Activated CD4-positive, alpha-beta memory T cell treated with anti-CD3 and anti-CD28 coated beads, Interleukin-2, amount 10 ng/mL, durations not matched to agents 7 days and 5 days (primary cell): ENCODE measurements at regions not wholly inside any gene's neighbourhood (a gene's known extent, or its start where the extent isn't known, plus 50 kb on each side); places are given as distances from the start of the nearest gene placed in this dataset.
A peak's percentile ranks its signal among the peaks of the same experiment; 100 is the strongest.

ENCODE experiments used
- CTCF ChIA-PET: fragments of 350-600 bp; sonication (Branson Sonifier 250); formaldehyde crosslinking; loops from one replicate; lab custom pipeline; 2021; ENCODE audit warnings: antibody characterized with exemption, inconsistent platforms; lab: Charles Lee
- POLR2A ChIA-PET: fragments of 350-600 bp; sonication (Branson Sonifier 250); formaldehyde crosslinking; loops from one replicate; lab custom pipeline; 2021; ENCODE audit warnings: antibody characterized with exemption; lab: Charles Lee
- DNase-seq: peaks from one replicate; pipeline ENCODE4 v3.0.0-alpha.2; 2020
- H3K27ac Mint-ChIP-seq: one replicate; pipeline ENCODE4 v1.8.0; 2021; ENCODE audit warnings: mild to moderate bottlenecking, mixed read lengths
- H3K27me3 Mint-ChIP-seq: one replicate; pipeline ENCODE4 v1.8.0; 2021; ENCODE audit warnings: mixed read lengths
- H3K36me3 Mint-ChIP-seq: one replicate; pipeline ENCODE4 v1.8.0; 2021; ENCODE audit warnings: low read depth, mixed read lengths
- H3K4me1 Mint-ChIP-seq: one replicate; pipeline ENCODE4 v1.8.0; 2021; ENCODE audit warnings: mixed read lengths
- H3K4me3 Mint-ChIP-seq: one replicate; pipeline ENCODE4 v1.8.0; 2021; ENCODE audit warnings: mild to moderate bottlenecking, mixed read lengths
- H3K9me3 Mint-ChIP-seq: one replicate; pipeline ENCODE4 v1.8.0; 2021; ENCODE audit warnings: mixed read lengths

GRCh38 chr21:15498455-15498854 lies 231.3 kb upstream of the USP25 start:
- H3K4me3 Mint-ChIP-seq = no peak overlapping the region
- POLR2A ChIA-PET = no interaction called here
- no peaks in the 10 kb centered on the region for H3K4me1 Mint-ChIP-seq
- H3K27ac Mint-ChIP-seq = no peak overlapping the region
- CTCF ChIA-PET = no interaction called here
- no peak for DNase-seq
- no peaks in the 10 kb centered on the region for H3K9me3 Mint-ChIP-seq
- H3K36me3 Mint-ChIP-seq = no peaks in the 10 kb centered on the region
- H3K27me3 Mint-ChIP-seq = no peaks in the 10 kb centered on the region

- Mint-ChIP-seq H3K4me3 (no peak overlapping the region), H3K9me3 (no peaks in the 10 kb centered on the region), H3K27me3 (no peaks in the 10 kb centered on the region), H3K36me3 (no peaks in the 10 kb centered on the region), H3K27ac (no peak overlapping the region), H3K4me1 (no peaks in the 10 kb centered on the region)
- DNase-seq = no peak
- ChIA-PET POLR2A (no interaction called here), CTCF (no interaction called here)
These were observed 223.7 kb upstream of the USP25 start for GRCh38 chr21:15506086-15506485.

- H3K36me3 Mint-ChIP-seq = no peaks in the 10 kb centered on the region
- no peak overlapping the region for H3K4me3 Mint-ChIP-seq
- ChIA-PET CTCF (no interaction called here), POLR2A (no interaction called here)
- no peaks in the 10 kb centered on the region for H3K4me1 Mint-ChIP-seq
- H3K27me3 Mint-ChIP-seq = no peaks in the 10 kb centered on the region
- no peaks in the 10 kb centered on the region for H3K9me3 Mint-ChIP-seq
- H3K27ac Mint-ChIP-seq = no peak overlapping the region
- no peak for DNase-seq
These were observed 221.2 kb upstream of the USP25 start for GRCh38 chr21:15508554-15508953.

GRCh38 chr21:15514073-15514946 lies 215.5 kb upstream of the USP25 start:
- Mint-ChIP-seq H3K36me3 (no peaks in the 10 kb centered on the region), H3K4me1 (peaks cover 14% of the 10 kb centered on the region), H3K27me3 (no peaks in the 10 kb centered on the region), H3K27ac (peak overlapping the region; percentile 63), H3K4me3 (no peak overlapping the region), H3K9me3 (peaks cover 3% of the 10 kb centered on the region)
- CTCF ChIA-PET = no interaction called here
- DNase-seq = peak; percentile 55
- POLR2A ChIA-PET = no interaction called here

- POLR2A ChIA-PET = no interaction called here
- no peak for DNase-seq
- H3K27ac Mint-ChIP-seq = no peak overlapping the region
- H3K4me3 Mint-ChIP-seq = no peak overlapping the region
- peaks cover 14% of the 10 kb centered on the region for H3K4me1 Mint-ChIP-seq
- H3K9me3 Mint-ChIP-seq = peaks cover 3% of the 10 kb centered on the region
- H3K27me3 Mint-ChIP-seq = no peaks in the 10 kb centered on the region
- H3K36me3 Mint-ChIP-seq = no peaks in the 10 kb centered on the region
- CTCF ChIA-PET = interaction anchor here (1.7 kb wide), 1 partner anchor 33 kb away, joined by 5 read pairs; no protein-coding TSS in a partner anchor
These were observed 213.9 kb upstream of the USP25 start for GRCh38 chr21:15515908-15516307.

GRCh38 chr21:15517394-15517793 lies 212.4 kb upstream of the USP25 start:
- H3K4me1 Mint-ChIP-seq = peaks cover 14% of the 10 kb centered on the region
- DNase-seq = no peak
- H3K27me3 Mint-ChIP-seq = no peaks in the 10 kb centered on the region
- POLR2A ChIA-PET = no interaction called here
- CTCF ChIA-PET = no interaction called here
- H3K36me3 Mint-ChIP-seq = no peaks in the 10 kb centered on the region
- H3K4me3 Mint-ChIP-seq = no peak overlapping the region
- H3K9me3 Mint-ChIP-seq = peaks cover 3% of the 10 kb centered on the region
- no peak overlapping the region for H3K27ac Mint-ChIP-seq

GRCh38 chr21:15520811-15521643 lies 208.8 kb upstream of the USP25 start:
- peaks cover 3% of the 10 kb centered on the region for H3K9me3 Mint-ChIP-seq
- POLR2A ChIA-PET = interaction anchor here (1.1 kb wide), 1 partner anchor 9 kb away, joined by 3 read pairs; no protein-coding TSS in a partner anchor

GRCh38 chr21:15521644-15522001 lies 208.2 kb upstream of the USP25 start:
- Mint-ChIP-seq H3K4me3 (no peak overlapping the region), H3K4me1 (no peaks in the 10 kb centered on the region), H3K27ac (no peak overlapping the region), H3K27me3 (no peaks in the 10 kb centered on the region), H3K36me3 (no peaks in the 10 kb centered on the region), H3K9me3 (peaks cover 3% of the 10 kb centered on the region)
- no peak for DNase-seq
- CTCF ChIA-PET = no interaction called here
- POLR2A ChIA-PET = interaction anchor here (0.5 to 1.1 kb wide), 2 partner anchors 9 to 1314 kb away, joined by 3 read pairs; no protein-coding TSS in a partner anchor

More at GRCh38 chr21:15520811-15521643, 208.8 kb upstream of the USP25 start:
- Mint-ChIP-seq H3K4me1 (no peaks in the 10 kb centered on the region), H3K36me3 (no peaks in the 10 kb centered on the region), H3K27ac (no peak overlapping the region), H3K4me3 (no peak overlapping the region), H3K27me3 (no peaks in the 10 kb centered on the region)
- no peak for DNase-seq
- CTCF ChIA-PET = no interaction called here

- H3K27me3 Mint-ChIP-seq = no peaks in the 10 kb centered on the region
- POLR2A ChIA-PET = interaction anchor here (0.5 kb wide), 1 partner anchor 1315 kb away, joined by 3 read pairs; no protein-coding TSS in a partner anchor
- H3K4me3 Mint-ChIP-seq = no peak overlapping the region
- peaks cover 2% of the 10 kb centered on the region for H3K4me1 Mint-ChIP-seq
- no peaks in the 10 kb centered on the region for H3K36me3 Mint-ChIP-seq
- no peak for DNase-seq
- peaks cover 3% of the 10 kb centered on the region for H3K9me3 Mint-ChIP-seq
- CTCF ChIA-PET = no interaction called here
- H3K27ac Mint-ChIP-seq = no peak overlapping the region
These were observed 207.6 kb upstream of the USP25 start for GRCh38 chr21:15522148-15522547.

- no peaks in the 10 kb centered on the region for H3K27me3 Mint-ChIP-seq
- CTCF ChIA-PET = no interaction called here
- no peaks in the 10 kb centered on the region for H3K9me3 Mint-ChIP-seq
- POLR2A ChIA-PET = interaction anchor here (1.2 kb wide), 1 partner anchor 10 kb away, joined by 4 read pairs; no protein-coding TSS in a partner anchor
- no peak overlapping the region for H3K4me3 Mint-ChIP-seq
- H3K27ac Mint-ChIP-seq = no peak overlapping the region
- H3K4me1 Mint-ChIP-seq = peaks cover 2% of the 10 kb centered on the region
- no peaks in the 10 kb centered on the region for H3K36me3 Mint-ChIP-seq
- DNase-seq = no peak
These were observed 204.9 kb upstream of the USP25 start for GRCh38 chr21:15524855-15525254.

- ChIA-PET CTCF (no interaction called here), POLR2A (no interaction called here)
- no peaks in the 10 kb centered on the region for H3K9me3 Mint-ChIP-seq
These were observed 203.0 kb upstream of the USP25 start for GRCh38 chr21:15526798-15527197.

GRCh38 chr21:15528346-15528745 lies 201.4 kb upstream of the USP25 start:
- H3K36me3 Mint-ChIP-seq = no peaks in the 10 kb centered on the region
- peaks cover 2% of the 10 kb centered on the region for H3K4me1 Mint-ChIP-seq
- CTCF ChIA-PET = no interaction called here
- POLR2A ChIA-PET = no interaction called here
- no peak overlapping the region for H3K4me3 Mint-ChIP-seq
- no peaks in the 10 kb centered on the region for H3K27me3 Mint-ChIP-seq
- H3K27ac Mint-ChIP-seq = no peak overlapping the region
- no peak for DNase-seq
- H3K9me3 Mint-ChIP-seq = no peaks in the 10 kb centered on the region

More at GRCh38 chr21:15526798-15527197, 203.0 kb upstream of the USP25 start:
- Mint-ChIP-seq H3K27me3 (no peaks in the 10 kb centered on the region), H3K4me3 (no peak overlapping the region), H3K36me3 (no peaks in the 10 kb centered on the region), H3K27ac (no peak overlapping the region), H3K4me1 (peaks cover 2% of the 10 kb centered on the region)
- DNase-seq = no peak

GRCh38 chr21:15531986-15532385 lies 197.8 kb upstream of the USP25 start:
- no peak overlapping the region for H3K4me3 Mint-ChIP-seq
- ChIA-PET POLR2A (no interaction called here), CTCF (no interaction called here)
- H3K9me3 Mint-ChIP-seq = no peaks in the 10 kb centered on the region
- peaks cover under 1% of the 10 kb centered on the region for H3K4me1 Mint-ChIP-seq
- H3K27ac Mint-ChIP-seq = no peak overlapping the region
- DNase-seq = no peak
- no peaks in the 10 kb centered on the region for H3K36me3 Mint-ChIP-seq
- no peaks in the 10 kb centered on the region for H3K27me3 Mint-ChIP-seq
